Tibial nerve (tissue), 4 donors: ENCODE measurements at regions not wholly inside any gene's neighbourhood (a gene's known extent, or its start where the extent isn't known, plus 50 kb on each side); places are given as distances from the start of the nearest gene placed in this dataset.

Experiments used
- CTCF ChIP-seq, 5 experiments: fragments of 200-600 bp in 3 of 5; fragments of 450-650 bp in 2 of 5; sonication (generic) in 3 of 5; IDR thresholded peaks; one replicate each; pipeline ENCODE4 v1.5.1; 2016 to 2019; ENCODE audit warnings: antibody characterized with exemption in 5 of 5, mild to moderate bottlenecking in 3 of 5, moderate library complexity in 2 of 5
- EP300 ChIP-seq, 2 donors: sonication (generic); formaldehyde crosslinking; IDR thresholded peaks; one replicate each; pipeline ENCODE4 v1.6.1; 2017; ENCODE audit warnings: antibody characterized with exemption in 2 of 2, mild to moderate bottlenecking in 1 of 2
- POLR2A ChIP-seq, 2 donors: fragments of 450-650 bp; IDR thresholded peaks; one replicate each; pipeline ENCODE4 v1.6.1; 2017; ENCODE audit warnings: antibody characterized with exemption in 2 of 2, mild to moderate bottlenecking in 2 of 2, moderate library complexity in 2 of 2

DNA sequence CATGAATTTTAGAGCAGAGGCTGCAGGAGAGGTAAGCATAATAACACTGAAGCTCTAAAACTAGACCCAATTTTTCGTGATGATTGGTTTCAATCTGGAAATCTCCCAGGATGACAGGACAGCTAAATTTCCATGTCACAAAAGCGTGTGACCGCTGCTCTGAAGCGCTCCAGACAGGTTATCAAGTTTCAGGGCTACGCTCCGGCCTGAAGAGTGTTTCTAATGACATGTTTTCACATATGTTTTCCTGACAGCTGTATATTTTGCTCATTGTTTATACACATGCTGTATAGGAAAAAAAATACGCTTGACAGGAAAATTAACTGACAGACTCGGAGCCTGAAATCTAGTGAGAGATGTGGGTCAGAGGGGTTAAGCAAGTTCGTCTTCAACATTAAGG is 219.8 kb upstream of the BMPER start:
- TF ChIP-seq CTCF (IDR thresholded peaks at IDR 0.05) = no peak
- TF ChIP-seq EP300 (IDR thresholded peaks at IDR 0.05) = no peak
- no peak for TF ChIP-seq POLR2A (IDR thresholded peaks at IDR 0.05)
